Umbilical cord (tissue), 1 donor: ENCODE measurements at regions not wholly inside any gene's neighbourhood (a gene's known extent, or its start where the extent isn't known, plus 50 kb on each side); places are given as distances from the start of the nearest gene placed in this dataset.

Source experiments
- DNase-seq: peaks from one replicate; pipeline ENCODE4 v3.0.0-alpha.2; 2015; ENCODE audit warnings: low spot score

- no peak for DNase-seq
These were observed 51.2 kb upstream of the ROCK1 start for GRCh38 chr18:21162786-21163185.

GRCh38 chr18:21163647-21164547, 52.3 kb upstream of the ROCK1 start:
- peak; percentile 26 for DNase-seq

- no peak for DNase-seq
These were observed 53.0 kb upstream of the ROCK1 start for GRCh38 chr18:21164548-21165095.

GRCh38 chr18:21167641-21168377, 56.2 kb upstream of the ROCK1 start:
- DNase-seq = no peak

DNA sequence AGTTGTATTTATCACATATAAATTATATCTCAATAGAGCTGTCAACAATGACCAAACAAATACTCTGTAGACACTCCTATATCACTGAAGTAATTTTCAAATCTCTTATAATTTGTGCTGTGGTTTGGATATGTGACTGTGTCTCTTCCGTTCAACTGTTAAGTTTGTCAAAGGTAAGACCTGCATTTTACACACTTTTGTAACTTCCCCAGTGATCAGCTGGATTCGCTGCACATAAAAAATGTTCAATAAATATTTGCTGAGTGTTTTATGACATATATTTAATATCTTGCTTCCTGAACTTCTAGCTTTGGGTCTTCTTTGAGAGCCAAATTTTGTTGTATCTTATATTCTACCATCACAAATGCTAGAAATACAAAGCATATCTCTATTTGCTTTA, 57.3 kb upstream of the ROCK1 start:
- no peak for DNase-seq

GRCh38 chr18:21177822-21178221, 64.2 kb upstream of the GREB1L start:
- no peak for DNase-seq

DNA sequence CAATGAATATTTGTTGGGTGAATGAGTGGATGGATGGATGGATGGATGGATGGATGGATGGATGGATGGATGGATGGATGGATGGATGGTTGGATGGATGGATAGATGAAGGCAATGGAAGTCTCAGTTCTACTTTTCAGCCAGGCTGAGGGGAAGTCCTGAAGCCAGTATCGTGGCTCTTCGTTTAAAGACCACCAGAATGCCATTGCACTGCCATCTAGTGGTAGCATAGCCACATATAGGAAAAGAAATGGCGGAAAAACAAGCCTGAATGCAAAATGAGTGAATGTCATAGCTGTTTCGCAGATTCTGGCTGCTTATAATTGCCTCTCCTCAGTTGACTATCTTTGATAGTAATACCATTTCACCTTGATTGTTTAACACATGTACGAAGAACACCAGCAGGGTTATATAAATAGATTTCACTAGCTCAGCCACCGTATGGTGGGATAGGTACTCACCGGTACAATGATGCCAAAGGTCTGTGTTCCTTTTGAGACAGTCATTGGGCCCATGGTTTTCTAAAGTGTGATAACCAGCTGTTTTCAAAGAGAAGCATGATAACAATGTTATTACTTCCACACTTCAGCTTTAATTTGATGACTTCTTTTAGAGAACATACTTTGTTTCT, 62.3 kb upstream of the GREB1L start:
- DNase-seq = peak; percentile 69

GRCh38 chr18:21180588-21180987, 61.4 kb upstream of the GREB1L start:
- DNase-seq = no peak

DNA sequence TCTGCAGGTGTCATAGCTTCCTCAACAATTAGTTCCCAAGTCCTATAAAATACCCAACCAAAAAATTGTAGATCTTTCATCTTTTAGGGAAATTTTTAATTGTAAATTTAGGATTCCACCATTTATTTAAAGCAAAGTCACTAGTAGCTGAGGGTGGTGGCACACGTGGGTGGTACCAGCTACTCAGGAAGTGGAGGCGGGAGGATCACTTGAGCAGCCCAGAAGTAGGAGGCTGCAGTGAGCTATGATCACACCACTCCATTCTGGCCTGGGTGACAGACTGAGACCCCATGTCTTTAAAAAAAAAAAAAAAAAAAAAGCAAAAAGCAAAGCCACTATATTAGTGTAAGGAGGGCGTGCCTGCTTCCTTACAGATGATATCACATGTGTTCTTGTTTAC, 60.3 kb upstream of the GREB1L start:
- no peak for DNase-seq

GRCh38 chr18:21183670-21184069, 58.4 kb upstream of the GREB1L start:
- no peak for DNase-seq

DNA sequence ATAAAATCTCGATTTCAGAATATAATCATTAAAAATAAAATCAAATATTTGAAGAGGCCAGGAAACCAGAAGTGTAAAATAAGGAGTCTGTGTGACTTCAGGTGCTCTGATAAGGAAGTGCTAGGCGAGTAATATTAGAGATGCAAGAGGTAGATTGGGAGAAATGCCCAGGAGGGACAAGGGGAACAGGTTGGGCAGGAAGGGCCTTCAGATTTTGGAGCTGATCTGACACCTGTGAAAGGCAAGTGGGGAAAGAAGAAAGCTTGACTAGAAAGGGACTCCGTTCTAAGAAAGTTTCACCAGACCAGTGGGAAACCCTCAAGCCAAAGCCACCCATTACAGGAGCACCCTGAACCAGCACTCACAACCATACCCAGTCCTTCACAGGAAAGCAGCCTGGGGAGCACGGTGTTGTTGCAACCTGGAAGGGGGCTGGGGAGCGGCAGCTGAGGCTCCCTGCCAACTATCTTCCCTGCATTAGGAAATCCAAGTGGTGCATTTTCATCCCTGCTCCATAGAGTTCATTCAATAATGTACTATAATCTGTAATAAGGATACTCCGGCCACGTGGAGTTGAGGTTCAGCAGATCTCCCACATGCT, 57.5 kb upstream of the GREB1L start:
- no peak for DNase-seq

- DNase-seq = no peak
These were observed 54.1 kb upstream of the GREB1L start for GRCh38 chr18:21187886-21188285.

DNA sequence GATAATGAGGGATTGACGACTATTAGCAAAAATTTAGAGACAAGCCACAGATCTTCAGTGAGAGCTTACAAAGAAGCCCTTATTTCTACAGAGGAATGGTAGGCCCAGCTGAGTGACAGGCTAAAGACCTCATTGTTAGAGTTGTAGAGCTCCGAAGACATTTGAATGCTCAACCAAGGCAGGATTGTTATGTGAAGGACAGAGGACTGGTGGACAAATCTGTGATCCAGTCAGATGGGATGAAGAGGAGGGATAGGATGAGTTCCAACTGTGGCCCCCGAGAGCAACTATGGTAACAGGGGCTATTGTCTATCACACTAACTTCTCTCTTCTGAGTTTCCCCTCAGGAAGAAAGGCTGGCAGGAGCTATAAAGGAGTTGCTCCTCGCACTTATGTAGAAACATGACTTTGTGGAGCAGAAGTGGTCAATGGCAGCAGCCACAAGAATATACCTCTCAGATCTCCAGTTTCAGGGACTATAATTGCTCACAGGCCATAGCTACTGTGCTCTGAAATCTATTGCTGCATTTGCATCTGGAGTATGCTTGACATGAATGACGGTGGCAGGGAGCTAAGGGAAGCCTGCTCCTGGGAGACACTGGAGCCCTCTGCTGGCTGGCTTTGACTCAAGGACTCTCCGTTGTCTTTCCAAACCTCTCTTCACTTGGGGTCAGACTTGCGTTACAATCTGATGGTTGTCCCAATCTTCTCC, 50.3 kb upstream of the GREB1L start:
- DNase-seq = peak; percentile 35
